ENCODE measurements at regions not wholly inside any gene's neighbourhood (a gene's known extent, or its start where the extent isn't known, plus 50 kb on each side); places are given as distances from the start of the nearest gene placed in this dataset.
"Not testable (repeated sequence)": the region's sequence is repeated elsewhere in the genome, so short reads cannot be mapped to it uniquely, and the experiment has no call there.

GRCh38 chr5:118462276-118462675 lies 526.1 kb downstream of the DTWD2 start:
- not testable (repeated sequence) for DNase-seq

GRCh38 chr5:118461436-118461835 lies 526.9 kb downstream of the DTWD2 start:
- no peak for DNase-seq

GRCh38 chr5:118459490-118459889 lies 528.9 kb downstream of the DTWD2 start:
- no peak for DNase-seq

GRCh38 chr5:118456085-118456484 lies 532.3 kb downstream of the DTWD2 start:
- no peak for DNase-seq

DNA sequence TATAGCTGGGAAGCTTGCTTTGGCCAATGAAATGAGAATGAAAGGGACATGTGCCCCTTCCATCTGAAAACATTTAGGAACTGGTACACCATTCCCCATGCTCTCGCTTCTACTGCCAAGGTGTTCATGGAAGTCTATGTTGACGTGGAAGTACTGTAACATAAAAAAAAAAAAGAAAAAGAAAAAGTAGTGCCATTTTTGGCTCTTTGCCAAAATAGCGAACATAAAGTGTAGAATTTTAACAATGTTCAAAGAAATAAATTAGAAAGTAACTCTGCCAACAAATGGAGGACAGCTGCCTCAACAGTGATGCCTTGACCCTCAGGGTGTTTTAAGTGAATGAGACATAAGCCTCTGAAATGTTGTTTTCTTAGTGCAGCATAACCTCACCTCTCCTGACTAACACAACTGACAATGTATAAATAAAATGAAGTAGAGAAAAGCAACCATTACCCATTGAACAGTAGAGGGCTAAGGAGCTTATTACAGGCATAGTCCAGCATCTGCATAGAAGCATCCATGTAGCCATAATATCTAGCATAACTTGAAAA lies 536.6 kb downstream of the DTWD2 start:
- no peak for DNase-seq

DNA sequence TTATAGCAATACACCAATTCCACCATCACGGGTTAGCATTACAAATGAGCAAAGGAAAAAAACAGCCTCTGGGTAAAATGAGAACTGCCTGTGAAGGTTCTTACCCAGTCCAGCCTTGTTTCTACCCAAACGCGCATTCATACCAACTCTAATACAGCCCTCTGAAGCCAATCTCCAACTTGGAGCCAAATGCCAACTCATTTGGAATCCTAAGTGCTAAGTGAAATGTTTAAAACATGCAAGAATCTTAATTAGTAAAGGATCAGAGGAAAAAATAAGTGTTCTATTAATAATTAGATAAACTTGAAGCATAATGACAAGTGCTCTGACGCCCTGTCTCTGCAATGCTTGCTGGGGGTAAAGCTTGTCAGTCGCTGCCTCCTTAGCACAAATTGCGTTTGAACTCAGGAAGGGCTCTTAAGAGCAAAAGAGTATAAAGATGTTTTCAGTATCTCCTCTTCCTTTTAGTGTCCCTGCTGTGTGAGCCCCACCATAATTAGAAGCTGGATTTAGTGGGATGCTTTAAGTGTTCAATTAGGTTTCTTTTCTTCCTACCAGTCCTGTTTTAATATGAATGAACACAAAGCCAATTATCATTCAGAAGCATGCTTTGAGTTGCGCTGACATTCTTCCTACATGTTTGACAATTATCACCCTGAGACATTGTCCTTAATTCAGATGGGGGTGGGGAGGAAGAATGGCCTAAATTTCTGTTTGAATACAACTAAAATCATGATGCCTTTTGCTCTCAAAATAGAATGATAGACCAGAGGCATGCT lies 537.6 kb downstream of the DTWD2 start:
- DNase-seq, result no peak

- no peak for DNase-seq
These were observed 541.0 kb downstream of the DTWD2 start for GRCh38 chr5:118447350-118447749.

DNA sequence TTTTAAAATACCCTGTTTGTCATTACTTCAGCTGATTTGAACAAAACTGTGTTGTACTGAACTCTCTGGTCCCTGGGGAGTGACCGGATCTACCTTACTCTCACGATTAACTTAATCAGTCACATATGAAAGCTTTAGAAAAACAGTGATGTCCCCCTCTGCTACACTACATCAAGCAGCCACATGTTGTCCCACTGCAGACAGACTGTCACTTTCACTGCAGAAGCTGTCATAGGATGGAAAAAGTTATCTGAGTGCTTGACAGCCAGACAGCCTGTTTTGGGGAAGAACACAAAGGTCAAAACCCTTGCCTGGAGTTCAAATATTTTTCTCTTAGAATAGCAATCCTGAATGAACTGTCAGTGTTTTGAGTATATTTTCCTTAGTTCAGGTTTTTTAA lies 546.4 kb downstream of the DTWD2 start:
- no peak for DNase-seq

GRCh38 chr5:118441034-118441433 lies 547.3 kb downstream of the DTWD2 start:
- DNase-seq, result no peak

DNA sequence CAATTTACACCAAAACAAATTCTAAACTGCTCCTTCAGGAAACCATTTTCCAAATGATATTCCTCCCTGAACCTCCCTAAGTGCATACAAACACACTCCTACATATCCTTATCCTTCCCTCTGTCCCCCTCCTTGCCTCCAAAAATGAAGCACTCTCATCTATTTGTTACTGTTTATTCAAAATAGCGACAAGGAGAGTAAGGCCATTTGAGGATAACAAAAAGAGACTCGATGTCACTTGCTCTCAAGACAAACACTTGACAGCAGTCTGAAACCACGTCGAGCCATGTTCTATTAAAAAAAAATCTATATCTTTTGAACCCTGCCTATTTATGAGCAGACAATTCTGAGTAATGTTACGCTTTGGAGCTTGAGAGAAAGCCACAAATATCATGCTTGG lies 547.9 kb downstream of the DTWD2 start:
- peak; percentile 28 for DNase-seq

GRCh38 chr5:118439831-118440230 lies 548.5 kb downstream of the DTWD2 start:
- no peak for DNase-seq

DNA sequence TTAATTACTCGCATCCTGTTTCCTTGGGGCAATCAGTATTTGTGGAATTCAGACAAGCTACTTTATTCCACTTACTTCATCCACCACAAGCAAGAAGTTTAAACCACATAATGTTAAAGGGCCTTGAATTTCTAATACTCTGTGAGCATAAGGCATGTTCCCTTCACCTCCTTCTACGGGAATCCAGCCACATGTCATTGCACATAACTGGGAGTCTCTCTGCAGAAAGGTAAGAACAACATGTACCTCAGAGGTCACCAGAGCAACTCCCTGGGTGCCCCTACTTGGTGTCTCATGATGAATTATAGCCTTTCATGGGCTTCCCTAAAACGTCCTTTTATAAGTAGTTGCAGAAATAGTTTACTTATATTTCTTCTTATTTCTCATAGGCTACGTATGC lies 553.2 kb downstream of the DTWD2 start:
- DNase-seq, result no peak

GRCh38 chr5:118434522-118434921 lies 553.8 kb downstream of the DTWD2 start:
- no peak for DNase-seq

GRCh38 chr5:118430076-118430475 lies 558.3 kb downstream of the DTWD2 start:
- no peak for DNase-seq

- no peak for DNase-seq
These were observed 580.4 kb downstream of the DTWD2 start for GRCh38 chr5:118407958-118408357.

DNA sequence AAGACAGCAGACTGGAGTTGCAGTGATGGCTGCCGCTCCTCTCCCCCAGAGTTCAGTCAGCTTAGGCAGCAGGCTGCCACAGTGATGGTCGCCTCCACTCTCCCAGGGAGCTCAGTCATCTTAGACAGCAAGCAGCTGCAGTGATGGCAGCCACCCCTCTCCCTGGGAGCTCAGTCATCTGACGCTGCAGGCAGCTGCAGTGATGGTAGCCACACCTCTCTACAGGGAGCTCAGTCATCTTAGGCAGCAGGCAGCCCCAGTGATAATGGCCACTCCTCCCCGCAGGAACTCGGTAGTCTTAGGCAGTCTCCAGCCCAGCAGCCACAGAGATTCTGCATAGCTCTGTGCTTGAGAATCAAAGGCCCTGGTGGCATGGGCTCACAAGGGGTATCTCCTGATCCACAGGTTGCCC lies 582.7 kb downstream of the DTWD2 start:
- DNase-seq, result peak; percentile 20

DNA sequence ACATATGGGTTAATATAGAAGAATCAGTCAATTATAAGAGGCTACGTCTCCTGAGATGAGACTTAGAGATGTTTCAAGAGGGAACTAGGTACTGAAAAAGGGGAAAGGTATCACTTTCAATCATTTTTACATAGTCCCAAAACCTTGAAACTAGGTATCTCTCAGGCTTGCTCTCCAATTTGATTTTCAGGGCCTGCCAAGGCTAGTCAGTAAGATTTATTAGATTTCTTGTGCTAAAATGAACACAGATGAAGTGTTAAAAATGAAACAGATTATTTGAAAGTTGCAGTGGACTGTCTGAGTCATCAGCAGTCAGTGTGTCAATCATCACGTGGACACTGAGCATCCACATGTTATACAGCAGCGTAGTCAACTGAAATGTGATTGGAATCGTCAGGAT lies 591.1 kb downstream of the DTWD2 start:
- no peak for DNase-seq

DNA sequence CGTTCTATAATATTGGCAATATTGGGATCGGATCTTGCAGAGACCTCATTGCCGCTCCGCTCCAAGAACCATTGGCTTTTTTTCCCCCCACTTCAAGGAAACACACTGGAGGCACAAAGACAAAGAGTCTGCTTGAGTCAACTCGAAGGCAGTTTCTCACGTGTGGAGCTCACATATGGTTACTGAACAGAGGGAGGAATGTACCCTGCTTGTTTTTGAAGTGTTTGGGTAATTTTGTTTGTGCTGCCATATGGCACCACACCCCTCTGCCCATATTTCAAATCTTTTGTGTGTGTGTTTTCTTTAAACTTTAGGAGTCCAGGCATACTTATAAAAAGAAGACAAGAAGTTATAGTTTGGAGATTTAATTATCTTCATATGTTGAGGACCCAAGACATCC lies 595.9 kb downstream of the DTWD2 start:
- no peak for DNase-seq

DNA sequence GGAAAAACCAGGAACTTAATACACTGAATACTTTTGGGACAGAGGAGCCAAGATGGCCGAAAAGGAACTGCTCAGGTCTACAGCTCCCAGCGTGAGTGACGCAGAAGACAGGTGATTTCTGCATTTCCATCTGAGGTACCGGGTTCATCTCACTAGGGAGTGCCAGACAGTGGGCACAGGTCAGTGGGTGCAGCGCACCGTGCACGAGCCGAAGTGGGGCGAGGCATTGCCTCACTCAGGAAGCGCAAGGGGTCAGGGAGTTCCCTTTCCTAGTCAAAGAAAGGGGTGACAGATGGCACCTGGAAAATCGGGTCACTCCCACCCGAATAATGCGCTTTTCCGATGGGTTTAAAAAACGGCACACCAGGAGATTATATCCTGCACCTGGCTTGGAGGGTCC lies 605.4 kb downstream of the DTWD2 start:
- DNase-seq, result not testable (repeated sequence)

GRCh38 chr5:118379470-118379869 lies 608.9 kb downstream of the DTWD2 start:
- no peak for DNase-seq

DNA sequence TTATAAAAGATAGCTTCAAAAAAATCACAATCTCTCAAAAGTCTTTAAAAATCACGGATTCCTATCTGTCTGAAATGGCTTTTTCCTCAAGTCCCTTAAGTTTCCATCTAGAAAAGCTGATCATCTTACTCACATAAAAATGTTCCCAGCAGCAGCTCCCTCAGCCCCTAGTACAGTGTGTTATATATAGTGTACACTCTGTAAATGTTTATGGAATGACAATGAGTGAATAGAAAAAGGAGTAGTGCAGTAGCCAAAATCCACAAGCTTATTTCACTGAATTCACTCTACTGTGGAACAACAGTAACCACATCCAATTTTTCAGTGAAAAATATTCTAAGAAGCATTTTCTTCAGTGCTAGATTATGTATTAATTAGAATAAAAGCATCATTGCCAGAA lies 609.4 kb downstream of the DTWD2 start:
- no peak for DNase-seq

- DNase-seq, result no peak
These were observed 610.9 kb downstream of the DTWD2 start for GRCh38 chr5:118377420-118377819.

GRCh38 chr5:118371973-118372831 lies 616.1 kb downstream of the DTWD2 start:
- no peak for DNase-seq

GRCh38 chr5:118366429-118366828 lies 621.9 kb downstream of the DTWD2 start:
- DNase-seq, result no peak
